Cardiac fibroblast (primary cell): ENCODE measurements at regions not wholly inside any gene's neighbourhood (a gene's known extent, or its start where the extent isn't known, plus 50 kb on each side); places are given as distances from the start of the nearest gene placed in this dataset.

Experiments
- DNase-seq, 2 donors: peaks; one replicate each; pipeline versions ENCODE4 v3.0.0 to v3.0.0-alpha.2; 2010; ENCODE audit warnings: low read depth in 2 of 2
- H3K4me3 ChIP-seq, 2 donors: replicated peaks in 1 of 2; 1 replicate in 1 of 2; 2 replicates in 1 of 2; pipeline ENCODE4 v1.5.1; 2011; ENCODE audit warnings: low read depth in 2 of 2, low read length in 2 of 2, mild to moderate bottlenecking in 2 of 2, moderate library complexity in 1 of 2
- TF ChIP-seq, protein P1 (sequence below): IDR thresholded peaks from one replicate; pipeline ENCODE4 v1.5.1; 2011; ENCODE audit warnings: low read depth, mild to moderate bottlenecking, low read length, inconsistent platforms

DNA sequence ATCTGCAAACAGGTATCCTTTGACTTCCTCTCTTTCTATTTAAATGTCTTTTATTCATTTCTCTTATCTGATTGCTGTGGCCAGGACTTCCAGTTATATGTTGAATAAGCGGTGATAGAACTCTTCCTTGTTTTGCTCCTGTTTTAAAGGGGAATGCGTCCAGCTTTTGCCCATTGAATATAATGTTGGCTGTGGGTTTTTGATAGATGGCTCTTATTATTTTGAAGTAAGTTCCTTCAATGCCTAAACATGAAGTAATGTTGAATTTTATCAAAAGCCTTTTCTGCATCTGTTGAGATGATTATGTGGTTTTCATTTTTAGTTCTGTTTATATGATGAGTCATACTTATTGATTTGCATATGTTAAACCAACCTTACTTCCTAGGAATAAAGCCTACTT is 300.5 kb upstream of the CTNND2 start:
- H3K4me3 ChIP-seq, result no peak overlapping the region
- TF ChIP-seq, protein P1, sequence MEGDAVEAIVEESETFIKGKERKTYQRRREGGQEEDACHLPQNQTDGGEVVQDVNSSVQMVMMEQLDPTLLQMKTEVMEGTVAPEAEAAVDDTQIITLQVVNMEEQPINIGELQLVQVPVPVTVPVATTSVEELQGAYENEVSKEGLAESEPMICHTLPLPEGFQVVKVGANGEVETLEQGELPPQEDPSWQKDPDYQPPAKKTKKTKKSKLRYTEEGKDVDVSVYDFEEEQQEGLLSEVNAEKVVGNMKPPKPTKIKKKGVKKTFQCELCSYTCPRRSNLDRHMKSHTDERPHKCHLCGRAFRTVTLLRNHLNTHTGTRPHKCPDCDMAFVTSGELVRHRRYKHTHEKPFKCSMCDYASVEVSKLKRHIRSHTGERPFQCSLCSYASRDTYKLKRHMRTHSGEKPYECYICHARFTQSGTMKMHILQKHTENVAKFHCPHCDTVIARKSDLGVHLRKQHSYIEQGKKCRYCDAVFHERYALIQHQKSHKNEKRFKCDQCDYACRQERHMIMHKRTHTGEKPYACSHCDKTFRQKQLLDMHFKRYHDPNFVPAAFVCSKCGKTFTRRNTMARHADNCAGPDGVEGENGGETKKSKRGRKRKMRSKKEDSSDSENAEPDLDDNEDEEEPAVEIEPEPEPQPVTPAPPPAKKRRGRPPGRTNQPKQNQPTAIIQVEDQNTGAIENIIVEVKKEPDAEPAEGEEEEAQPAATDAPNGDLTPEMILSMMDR, result no peak
- DNase-seq, result no peak

DNA sequence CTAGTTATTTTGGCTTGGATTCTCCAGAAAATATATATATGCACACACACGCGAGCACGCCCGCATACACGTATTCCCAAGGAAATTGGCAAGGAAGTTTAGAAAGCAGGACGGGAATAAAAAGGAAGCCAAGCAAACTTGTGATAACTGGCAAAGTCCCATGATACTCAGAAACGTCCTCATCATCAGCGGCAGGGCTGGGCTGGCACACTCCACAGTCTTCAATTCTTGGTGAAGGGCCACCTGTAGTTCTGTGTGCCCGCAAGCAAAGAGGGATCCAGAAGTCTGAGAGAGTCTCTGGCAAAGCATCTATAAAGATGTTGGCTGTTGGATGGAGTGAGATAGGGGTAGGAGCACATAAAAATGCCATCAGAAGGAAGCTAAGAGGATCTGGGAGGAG is 289.3 kb upstream of the CTNND2 start:
- no peak for DNase-seq
- H3K4me3 ChIP-seq, result no peak overlapping the region
- TF ChIP-seq, protein P1, result no peak

DNA sequence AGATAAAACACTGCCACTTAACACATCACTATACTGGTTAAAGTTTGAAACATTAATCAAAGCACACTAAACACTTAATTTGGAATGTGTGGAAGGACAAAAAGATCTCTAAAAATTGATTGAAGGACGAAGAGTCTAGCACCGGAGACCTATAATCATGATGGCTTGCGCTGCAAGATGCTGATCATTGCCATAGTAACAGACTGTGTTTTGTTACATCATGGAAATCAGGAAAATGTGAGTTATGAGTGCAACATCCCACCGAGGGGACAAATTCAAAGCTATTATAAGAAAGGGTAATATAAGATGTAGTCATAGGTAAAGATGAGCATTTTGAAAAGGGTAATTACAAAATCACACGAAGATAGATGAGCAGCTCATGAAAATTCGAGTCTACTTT is 278.8 kb upstream of the CTNND2 start:
- DNase-seq, result no peak
- TF ChIP-seq, protein P1, result no peak
- H3K4me3 ChIP-seq, result no peak overlapping the region

DNA sequence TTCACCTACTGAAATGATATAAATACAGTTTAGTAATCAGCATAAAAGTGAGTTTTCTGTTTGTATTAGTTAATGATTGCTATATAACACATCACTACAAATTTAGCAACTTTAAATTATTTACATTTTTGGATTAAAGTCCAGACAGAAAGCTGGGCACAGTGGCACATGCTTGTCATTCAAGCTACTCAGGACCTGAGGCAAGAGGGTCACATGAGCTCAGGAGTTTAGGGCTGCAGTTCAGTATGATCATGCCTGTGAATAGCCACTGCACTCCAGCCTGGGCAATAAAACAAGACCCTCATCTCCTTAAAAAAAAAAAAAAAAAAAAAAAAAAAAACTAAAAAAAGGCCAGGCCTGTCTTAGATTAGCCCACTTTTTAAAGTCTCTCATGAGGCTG is 273.6 kb upstream of the CTNND2 start:
- no peak overlapping the region for H3K4me3 ChIP-seq
- no peak for DNase-seq
- TF ChIP-seq, protein P1, result no peak

DNA sequence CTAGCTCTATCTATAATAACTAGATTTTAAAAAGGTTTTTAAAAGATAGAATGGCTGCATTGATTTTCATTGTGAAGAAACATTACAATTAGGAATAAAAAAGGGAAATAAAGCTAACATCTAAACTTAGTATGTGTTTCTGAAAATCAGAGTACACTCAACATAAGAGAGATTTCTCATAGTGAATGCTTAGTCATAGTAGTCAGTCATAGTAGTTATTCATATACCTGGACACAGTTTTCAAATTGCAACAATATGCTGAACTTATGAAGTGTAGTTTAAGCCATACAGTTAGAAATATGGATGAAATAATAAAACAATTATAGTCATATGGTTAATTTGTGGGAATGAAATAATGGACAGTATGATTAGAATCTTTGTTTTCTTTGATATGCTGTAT is 273.0 kb upstream of the CTNND2 start:
- no peak for DNase-seq
- no peak overlapping the region for H3K4me3 ChIP-seq
- TF ChIP-seq, protein P1, result no peak

DNA sequence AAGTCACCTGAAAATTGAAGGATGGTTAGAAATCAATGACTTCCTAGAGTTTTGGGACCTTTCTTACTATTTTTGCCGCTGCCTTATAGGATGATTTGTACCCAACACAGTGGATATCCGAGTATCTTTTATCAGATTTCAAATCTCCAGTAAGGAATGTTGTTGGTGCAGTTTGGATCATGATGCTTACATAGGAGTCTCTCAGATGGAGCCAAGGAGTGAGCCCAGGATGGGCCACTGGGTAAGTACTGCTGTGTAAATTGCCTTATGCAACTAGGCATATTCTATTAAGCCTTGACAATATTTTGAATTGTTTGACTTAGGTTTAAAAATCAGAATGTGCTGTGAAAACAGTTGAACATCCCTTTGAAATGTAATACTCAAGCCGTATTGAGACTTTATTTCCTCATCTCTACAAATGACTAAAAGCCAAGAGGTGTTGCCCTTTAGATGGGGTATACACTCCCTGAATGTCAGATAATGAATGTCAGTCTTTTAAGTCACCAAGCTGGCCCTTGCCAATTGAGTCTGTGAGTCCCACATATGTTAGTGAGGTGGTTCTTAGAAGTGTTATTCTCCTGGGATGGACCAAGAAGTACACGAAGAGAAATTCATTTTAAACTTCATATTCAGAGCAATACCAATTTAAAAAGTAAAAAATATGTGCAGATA is 271.8 kb upstream of the CTNND2 start:
- TF ChIP-seq, protein P1, result no peak
- H3K4me3 ChIP-seq, result no peak overlapping the region
- no peak for DNase-seq

DNA sequence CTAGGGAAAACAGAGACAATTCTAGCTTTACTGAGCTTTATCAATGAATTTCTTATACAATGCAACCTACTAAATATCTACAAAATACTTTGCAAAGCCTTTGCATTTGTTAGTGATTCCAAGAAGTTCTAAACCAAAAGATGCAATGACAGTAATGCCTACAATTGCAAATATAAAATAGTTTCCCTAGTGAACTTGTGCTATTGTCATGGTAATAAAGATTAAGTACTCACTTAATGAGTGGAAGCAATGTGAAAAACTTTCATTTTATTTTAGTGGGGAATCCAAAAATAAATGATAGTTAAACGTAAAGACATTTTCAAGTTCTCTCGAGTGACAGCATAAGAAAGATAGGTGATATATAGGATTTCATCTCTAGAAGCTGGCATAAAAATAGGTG is 270.5 kb upstream of the CTNND2 start:
- H3K4me3 ChIP-seq, result no peak overlapping the region
- no peak for DNase-seq
- TF ChIP-seq, protein P1, result no peak
